HCT116 (cell line): ENCODE measurements at regions not wholly inside any gene's neighbourhood (a gene's known extent, or its start where the extent isn't known, plus 50 kb on each side); places are given as distances from the start of the nearest gene placed in this dataset.

Experiments
- CTCF ChIP-seq, 3 experiments: fragments of 200-600 bp in 1 of 3; sonication (generic) in 1 of 3; IDR thresholded peaks in 2 of 3; conservative IDR thresholded peaks in 1 of 3; 2 replicates each; pipeline ENCODE4 v1.5.1; 2012 to 2017; ENCODE audit warnings: low read depth in 2 of 3, low read length in 2 of 3, antibody characterized with exemption in 1 of 3, borderline replicate concordance in 1 of 3, control low read depth in 1 of 3, mild to moderate bottlenecking in 1 of 3, mixed read lengths in 1 of 3, mixed run types in 1 of 3, moderate library complexity in 1 of 3; ENCODE audit not compliant: insufficient read depth in 1 of 3
- EZH2 ChIP-seq: fragments of 200-600 bp; sonication (generic); IDR thresholded peaks from 2 replicates; pipeline ENCODE4 v1.6.1; 2017; ENCODE audit warnings: antibody characterized with exemption, mixed run types
- MAX ChIP-seq: IDR thresholded peaks from 2 replicates; pipeline ENCODE4 v1.6.1; 2012
- POLR2A ChIP-seq: IDR thresholded peaks from 2 replicates; pipeline ENCODE4 v1.7.0; 2011; ENCODE audit warnings: borderline replicate concordance; ENCODE audit not compliant: insufficient read depth, insufficient read length; ENCODE audit errors: extremely low read depth
- POLR2AphosphoS5 ChIP-seq: IDR thresholded peaks from 2 replicates; pipeline ENCODE4 v1.6.1; 2011; ENCODE audit warnings: mild to moderate bottlenecking, low read depth, low read length, moderate library complexity
- SRF ChIP-seq: IDR thresholded peaks from 2 replicates; pipeline ENCODE4 v1.6.1; 2012; ENCODE audit warnings: low read depth
- ZFX ChIP-seq: fragments of 450-650 bp; IDR thresholded peaks from 2 replicates; pipeline ENCODE4 v1.6.1; 2017
- TF ChIP-seq, protein P1 (sequence below): IDR thresholded peaks from 2 replicates; pipeline ENCODE4 v1.6.1; 2011; ENCODE audit warnings: mild to moderate bottlenecking, low read length, moderate library complexity; ENCODE audit not compliant: insufficient replicate concordance; ENCODE audit errors: extremely low read depth

DNA sequence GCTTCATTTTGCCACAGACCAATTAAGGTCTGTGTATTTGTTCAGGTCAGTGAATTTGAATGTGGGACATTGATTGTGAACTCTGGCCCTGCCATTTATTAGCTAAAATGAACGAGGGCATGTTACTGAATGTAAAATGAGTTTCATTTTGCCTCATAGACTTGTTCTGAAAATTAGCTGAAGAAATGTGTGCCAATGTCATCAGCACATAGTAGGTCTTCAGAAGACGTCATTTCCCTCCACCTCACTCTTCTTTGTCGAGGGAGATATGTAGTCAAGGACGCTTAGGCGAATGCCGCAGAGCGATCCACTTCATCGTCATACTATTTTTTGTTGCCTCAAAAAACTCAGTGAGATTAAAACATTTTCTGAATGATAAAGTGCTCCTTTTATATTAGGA, 291.7 kb downstream of the SMOC2 start:
- TF ChIP-seq ZFX (no peak), CTCF (IDR thresholded peaks at IDR 0.05 in 2 of 3, conservative IDR thresholded peaks at IDR 0.05 in 1 of 3; ENCODE audit: borderline replicate concordance in 1 of 3, insufficient read depth in 1 of 3, low read depth in 2 of 3, low read length in 2 of 3) (no peak), POLR2A (no peak), EZH2 (no peak), POLR2AphosphoS5 (no peak), SRF (no peak), MAX (no peak)
- TF ChIP-seq, protein P1, sequence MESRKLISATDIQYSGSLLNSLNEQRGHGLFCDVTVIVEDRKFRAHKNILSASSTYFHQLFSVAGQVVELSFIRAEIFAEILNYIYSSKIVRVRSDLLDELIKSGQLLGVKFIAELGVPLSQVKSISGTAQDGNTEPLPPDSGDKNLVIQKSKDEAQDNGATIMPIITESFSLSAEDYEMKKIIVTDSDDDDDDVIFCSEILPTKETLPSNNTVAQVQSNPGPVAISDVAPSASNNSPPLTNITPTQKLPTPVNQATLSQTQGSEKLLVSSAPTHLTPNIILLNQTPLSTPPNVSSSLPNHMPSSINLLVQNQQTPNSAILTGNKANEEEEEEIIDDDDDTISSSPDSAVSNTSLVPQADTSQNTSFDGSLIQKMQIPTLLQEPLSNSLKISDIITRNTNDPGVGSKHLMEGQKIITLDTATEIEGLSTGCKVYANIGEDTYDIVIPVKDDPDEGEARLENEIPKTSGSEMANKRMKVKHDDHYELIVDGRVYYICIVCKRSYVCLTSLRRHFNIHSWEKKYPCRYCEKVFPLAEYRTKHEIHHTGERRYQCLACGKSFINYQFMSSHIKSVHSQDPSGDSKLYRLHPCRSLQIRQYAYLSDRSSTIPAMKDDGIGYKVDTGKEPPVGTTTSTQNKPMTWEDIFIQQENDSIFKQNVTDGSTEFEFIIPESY = no peak
